ENCODE measurements at regions not wholly inside any gene's neighbourhood (a gene's known extent, or its start where the extent isn't known, plus 50 kb on each side); places are given as distances from the start of the nearest gene placed in this dataset.

DNA sequence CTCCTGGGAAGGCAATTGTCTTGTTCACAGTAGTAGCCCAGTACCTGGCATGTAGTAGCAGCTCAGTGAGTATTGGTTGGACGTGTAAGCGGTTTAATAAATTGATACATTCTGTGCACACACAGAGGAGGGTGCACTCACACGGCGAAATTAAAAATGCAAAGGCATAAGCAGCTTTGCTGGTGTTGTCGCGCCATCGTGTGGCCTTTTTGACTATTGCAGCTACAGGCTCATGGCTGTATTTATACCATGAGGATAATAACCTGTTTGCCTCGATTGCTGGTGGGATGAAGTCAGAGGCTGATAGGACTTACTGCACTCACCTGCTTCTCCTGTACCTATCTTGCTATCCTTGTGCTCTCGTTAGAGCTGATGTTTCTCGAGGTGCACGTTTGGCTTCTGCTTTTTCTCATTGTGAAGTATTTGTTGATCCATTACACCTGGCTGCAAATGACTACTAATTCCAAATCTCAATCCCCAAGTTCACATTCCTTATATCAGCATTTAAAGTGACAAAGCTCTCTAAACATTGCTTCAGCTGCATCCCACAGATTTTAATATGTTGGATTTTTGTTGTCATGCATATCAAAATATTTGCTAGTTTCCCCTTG, 61.5 kb downstream of the TBXT start:
- DNase-seq, result peak; percentile 59

DNA sequence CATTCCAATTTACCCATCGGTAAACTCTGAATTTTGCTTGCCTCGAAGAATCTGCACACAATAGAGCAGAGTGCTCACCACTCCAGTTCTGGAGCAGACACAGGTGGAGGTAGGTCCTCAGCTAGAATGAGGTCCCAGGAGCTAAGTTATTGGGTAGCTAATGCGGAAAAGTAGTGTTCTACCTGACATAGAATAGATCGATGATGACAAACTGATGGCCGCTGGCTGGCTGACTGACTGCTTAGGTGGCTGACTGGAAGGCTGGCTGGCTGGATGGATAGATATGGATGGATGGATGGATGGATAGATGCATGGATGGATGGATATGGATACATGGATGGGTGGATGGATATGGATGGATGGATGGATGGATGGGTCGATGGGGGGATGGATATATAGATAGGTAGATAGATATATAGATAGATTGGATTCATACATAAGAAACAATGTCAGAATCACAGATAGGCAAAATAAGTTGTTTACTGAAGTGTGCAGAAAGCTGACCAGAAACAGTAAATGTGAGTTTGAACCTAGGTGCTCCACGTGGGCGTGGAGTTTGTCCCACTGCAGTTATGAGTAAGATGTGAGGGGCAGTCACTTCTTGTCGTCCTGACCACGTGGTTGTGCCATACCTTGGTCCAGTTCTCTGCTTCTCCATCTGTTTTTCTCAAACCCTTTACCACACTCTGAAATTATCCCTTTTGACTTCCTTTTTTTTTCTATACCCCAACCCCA, 62.1 kb downstream of the TBXT start:
- no peak for DNase-seq

DNA sequence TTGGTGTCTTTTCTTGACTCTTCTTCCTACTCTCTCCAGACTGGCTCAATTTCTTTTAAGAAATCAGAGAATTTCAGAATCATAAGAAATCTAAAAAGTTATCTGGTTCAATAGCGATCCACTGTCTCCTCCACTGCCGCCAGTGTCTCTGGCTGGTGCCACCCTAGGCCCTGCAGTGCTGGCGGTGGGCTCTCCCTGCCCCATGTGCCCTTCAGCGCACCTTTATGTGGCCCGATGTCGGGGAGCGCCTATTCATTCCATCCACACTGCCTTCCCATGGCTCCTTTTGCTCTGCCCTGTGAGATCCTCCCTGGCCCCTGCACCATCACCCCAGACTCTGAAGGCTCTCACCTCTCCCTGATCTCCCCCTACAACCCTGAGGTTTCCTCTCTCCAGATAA, 62.8 kb downstream of the TBXT start:
- DNase-seq, result no peak

DNA sequence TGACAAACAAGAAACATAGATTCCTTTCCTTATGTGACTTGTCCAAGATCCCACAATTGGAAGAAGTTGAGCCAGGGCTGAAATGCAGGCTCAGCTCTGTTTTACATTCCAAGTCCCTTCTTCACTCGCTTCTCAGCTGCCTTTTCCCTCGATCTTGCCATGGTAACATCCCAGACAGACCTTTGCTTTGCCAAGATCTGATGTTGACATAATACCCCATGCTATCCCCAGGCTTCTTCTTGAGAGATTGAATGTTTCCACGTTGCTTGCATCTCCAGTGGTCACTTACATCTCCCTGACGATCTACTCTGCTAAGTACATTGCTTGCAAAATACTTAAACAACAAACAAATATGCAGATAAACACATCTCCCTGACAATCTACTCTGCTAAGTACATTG, 63.5 kb downstream of the TBXT start:
- no peak for DNase-seq

DNA sequence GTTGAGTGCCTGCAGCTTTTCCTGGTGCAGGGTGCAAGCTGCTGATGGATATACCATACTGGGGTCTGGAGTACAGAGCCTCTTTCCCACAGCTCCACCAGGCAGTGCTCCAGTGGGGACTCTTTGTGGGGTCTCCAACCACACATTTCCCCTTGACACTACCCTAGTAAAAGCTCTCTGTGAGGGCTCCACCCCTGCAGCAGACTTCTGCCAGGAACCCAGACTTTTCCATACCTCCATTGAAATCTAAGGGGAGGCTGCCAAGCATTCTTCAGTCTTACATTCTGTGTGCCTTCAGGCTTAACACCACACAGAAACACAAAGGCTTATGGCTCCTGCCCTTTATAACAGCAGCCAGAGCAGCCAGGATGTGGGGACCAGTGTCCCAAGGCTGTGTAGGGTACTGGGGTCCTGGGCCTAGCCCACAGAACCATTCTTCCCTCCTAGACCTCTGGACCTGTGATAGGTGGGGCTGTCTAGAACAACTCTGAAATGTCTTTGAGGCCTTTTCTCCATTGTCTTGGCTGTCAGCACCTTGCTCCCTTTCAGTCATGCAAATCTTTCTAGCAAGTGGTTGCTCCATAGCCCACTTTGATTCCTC, 65.7 kb downstream of the TBXT start:
- DNase-seq, result no peak

DNA sequence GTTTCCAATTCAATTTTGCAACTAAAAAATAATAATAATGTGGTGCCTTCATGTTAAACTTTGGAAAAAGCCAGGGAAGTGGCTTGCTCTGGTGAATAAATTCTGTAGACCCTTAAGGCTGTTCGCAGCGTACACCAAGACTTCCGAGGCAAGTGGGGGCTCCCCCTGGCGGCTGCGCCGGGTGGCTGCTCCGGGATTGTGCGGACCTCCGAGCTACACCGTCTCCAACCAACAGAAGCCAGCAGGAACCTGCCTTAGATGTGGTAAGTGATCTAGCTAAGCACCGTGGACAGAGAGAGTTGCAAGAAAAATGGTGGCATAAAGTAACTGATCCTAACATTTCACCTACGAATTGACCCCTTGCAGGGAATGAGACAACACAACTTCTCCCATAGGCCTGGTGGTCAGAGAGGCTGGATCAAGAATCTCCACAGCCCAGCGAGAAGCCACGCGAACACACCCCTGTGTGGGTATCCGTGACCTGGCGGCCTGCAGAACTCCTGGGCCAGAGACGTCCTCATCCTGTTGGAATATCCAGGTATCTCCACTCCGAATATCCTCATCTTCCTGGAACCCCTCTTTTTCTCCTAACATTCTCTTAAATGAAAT, 69.6 kb downstream of the TBXT start:
- no peak for DNase-seq

DNA sequence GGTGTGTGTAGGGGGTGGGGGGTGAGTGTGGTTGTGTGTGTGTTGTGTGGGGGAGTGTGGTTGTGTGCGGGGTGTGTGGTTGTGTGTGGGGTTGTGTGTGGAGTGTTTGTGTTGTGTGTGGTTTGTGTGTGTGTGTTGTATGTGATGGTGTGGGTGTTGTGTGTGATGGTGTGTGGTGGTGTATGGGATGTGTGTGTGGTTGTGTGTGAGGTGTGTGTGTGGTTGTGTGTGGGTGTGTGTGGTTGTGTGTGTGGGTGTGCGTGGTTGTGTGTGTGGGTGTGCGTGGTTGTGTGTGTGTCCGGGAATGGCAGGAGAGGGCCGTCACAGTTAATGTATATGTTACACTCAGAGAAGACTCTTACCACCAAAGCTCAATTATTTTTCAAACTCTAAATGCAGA, 79.8 kb downstream of the TBXT start:
- no peak for DNase-seq

DNA sequence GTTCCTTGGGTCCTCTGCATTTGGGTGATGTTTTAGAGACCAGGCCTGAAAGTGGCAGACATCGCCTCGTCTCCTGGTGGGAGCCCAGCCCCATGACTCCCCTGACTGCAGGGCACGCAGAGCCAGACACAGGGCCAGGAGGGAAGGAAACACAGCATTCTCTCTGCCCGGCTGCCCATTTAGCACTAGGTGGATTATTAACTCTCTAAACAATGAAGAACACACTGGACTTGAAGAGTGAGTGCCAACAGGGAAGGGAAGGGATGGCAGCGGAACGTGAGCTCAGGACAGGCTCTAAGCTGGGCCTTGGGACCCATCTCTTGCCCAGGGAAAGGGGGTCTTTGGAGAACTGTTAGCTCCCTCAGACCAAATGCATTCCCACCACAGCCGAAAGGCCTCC, 80.4 kb downstream of the TBXT start:
- DNase-seq, result no peak

DNA sequence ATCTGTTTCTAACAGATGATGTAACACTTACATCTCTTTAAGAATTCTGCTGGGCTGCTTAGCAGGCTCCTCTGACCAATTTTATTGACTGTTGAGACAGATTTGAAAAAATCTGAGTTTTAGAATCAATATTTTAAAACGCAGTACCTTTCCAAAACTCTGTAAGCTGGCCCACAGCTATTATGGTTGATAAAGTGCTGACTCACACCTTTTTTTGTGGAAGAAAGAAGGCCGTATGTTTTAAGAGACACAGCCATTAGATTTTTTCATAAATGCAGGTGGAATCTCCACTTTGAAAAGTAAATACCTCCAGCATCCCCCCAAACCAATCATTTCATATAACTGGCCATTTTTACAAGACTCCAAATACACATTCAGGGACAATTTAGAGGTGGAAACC, 82.2 kb downstream of the TBXT start:
- no peak for DNase-seq

DNA sequence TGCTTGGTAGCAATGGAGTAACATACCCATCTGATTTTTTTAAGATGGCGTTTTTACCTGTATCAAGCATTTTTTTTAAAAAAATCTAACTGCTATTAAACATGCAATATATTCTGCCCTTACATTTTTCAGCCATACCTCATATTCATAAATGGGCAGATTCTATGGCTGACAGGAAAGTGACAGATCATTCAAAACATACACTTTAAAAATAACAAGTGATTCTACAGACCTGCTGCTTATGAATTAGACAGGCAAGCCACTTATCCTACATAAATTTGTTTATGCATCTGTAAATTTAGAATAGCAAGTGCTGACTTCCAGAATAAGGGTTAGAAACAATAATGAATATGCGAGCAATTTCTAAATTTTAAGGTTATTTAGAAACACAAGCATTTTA, 82.7 kb downstream of the TBXT start:
- no peak for DNase-seq

DNA sequence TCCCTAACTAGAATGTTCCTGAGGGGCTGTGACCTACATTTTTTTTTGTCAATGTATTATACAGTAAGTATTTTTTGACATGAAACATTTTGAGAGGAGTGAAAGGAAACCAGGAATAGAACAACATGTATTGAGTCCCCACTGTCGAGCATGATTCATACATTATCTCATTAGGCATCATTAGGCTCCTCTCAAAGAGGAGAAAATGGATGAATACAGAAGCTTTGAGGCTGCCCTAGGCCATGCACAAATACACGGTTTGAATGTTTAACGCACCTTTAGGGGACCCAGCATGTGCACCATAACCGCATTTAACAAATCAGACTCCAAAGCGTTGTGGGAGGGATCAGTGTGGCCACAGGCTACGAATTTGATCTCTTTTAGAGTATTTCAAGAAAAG, 87.8 kb downstream of the TBXT start:
- DNase-seq, result no peak

DNA sequence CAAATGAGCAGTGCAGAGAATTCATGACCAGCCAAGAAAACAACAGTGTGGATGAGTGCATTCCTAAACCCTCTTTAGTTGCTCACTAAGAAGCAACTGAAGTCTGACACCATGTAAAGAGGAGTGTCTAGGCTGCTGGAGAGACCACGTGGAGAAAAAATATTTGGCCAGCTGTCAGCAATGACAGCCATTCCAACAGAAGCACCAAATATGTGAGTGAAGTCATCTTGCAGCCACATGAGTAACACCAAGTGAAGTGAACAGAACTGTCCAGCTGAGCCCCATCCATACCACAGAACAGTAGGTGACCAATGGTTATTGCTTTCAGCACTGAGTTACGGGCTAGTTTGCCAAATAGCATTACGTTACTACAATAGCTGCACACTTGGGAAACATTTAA, 89.4 kb downstream of the TBXT start:
- DNase-seq, result no peak

DNA sequence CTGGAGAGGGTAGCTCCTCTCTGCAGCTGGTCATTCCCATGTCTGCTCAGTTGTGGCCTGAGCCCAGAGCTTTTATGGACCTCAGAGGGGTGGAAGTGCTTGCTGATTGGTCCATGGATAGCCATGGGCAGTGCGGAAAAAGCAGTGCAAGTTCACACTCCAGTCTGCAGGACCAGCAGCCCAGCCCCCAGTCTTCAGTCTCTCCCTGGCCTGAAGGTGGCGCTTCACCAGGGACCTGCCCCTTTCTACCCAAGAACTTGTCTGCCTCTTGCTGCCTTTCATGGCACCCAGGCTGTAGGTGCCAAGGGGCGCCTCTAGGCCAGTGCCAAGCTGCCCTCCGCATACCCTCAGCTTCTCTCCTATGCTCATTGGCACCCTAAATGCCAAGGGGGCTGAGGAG, 91.0 kb downstream of the TBXT start:
- no peak for DNase-seq

DNA sequence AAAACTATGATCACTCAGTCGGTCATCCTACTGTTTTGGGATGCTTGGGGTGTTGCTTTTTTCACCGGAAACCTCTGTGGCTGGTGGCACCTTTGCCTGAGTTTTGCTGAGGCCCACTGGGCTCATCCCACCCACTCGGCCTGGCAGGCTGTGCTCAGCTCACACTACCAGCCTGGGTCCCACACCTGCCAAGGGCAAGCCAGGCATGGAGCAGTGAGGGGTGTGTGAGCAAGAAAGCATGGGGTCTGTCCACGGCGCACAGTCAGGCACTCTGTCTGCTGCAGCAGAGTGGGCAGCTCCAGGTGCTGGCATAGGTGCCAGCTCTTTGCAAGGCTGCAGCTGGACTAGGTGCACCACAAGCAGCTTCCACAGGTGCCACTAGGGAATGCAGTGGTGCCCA, 91.7 kb downstream of the TBXT start:
- no peak for DNase-seq

DNA sequence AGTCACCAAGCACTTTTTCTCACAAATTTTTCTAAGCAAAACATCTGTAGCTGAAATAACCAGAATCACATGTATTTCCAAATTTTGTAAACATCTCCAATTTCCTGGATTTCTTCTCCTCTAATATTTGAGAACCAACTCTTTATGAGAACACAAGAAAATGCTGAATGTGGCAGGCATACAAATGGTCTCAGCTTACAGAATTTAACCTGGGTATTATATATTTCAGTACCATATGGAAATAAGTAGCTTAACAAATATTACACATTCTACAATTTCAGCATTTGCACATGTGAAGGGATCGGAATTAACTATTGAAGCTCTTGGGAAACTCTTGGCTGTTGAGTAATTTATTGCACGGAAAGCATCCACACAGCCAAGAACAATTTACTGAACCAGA, 92.5 kb downstream of the TBXT start:
- DNase-seq, result no peak

DNA sequence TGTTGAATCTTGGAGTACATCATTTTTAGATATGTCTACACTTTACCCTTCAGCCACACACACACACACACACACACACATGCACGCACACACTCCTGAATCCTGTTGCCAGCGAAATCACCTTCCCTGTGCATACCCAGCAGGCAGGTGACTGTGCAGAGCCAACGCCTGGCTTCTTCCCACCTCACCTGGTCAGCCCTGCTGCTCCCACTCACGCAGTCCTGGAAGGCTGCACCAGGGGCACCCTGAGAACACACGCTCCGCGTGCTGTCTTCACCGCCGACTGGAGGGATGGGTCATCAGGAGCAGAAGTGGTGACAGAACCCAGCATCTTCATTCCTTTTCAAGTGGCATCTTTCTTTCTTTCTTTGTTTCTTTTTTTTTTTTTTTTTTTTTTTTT, 94.6 kb downstream of the TBXT start:
- no peak for DNase-seq

DNA sequence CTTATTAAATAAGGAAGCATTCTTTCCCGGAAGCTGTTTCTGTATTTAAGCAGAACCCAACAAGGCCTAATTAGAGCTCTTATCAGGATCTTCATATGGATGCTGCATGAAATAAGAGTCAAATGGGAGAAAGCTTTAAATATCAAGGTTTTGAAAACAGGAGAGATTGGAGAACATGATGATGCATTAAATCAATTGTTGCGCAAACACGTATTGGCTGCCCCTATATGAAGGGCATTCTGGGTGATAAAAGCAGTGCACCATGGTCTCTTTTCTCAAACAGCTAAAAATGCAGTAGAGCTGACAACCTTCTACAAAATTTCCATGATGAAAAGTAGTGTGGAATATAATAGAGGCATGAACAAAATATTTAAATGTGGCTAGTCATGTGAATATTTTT, 98.9 kb downstream of the TBXT start:
- no peak for DNase-seq

DNA sequence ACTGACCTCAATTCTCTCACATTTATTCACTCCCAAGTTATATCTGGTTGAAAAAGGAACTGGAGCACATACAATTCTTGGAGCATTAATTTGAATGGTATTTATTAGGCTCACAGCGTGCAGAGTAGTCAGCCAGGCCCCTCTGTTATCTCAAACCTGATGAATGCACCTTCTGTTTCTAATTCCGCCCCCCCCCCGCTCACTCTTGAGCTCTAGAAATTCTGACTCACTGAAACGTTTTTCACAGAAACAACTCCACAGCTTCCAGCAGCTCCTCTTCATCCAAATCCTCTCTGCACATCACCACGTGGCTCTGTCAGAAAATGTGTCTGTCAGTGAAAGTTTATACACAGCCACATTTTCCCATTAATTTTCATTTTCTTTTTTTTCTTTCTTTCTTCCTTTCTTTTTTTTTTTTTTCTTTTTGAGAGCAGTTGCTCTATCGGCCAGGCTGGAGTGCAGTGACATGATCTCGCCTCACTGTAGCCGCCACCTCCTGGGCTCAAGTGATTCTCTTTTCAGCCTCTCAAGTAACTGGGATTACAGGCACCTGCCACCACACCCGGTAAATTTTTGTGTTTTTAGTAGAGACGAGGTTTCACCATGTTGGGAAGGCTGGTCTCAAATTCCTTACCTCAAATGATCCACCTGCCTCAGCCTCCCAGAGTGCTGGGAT, 109.4 kb downstream of the TBXT start:
- peak; percentile 37 for DNase-seq

DNA sequence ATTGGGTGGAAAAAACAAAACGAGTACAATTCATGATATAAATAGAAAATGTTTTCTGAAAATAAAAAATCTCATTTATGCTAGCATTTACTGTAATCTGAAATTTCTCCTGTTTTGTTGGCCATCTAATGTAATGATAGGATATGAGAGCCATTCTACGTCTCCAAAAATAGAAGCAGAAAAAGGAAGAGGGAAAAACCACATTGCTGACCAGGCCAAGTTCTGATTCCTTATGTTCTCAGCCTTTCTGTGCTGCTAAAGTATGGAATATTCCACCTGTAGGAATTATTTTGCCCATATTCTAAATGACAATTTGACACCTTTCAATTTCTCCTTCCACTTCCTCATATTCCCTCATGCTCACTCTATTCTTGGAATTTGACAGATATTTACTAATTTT, 110.2 kb downstream of the TBXT start:
- no peak for DNase-seq

DNA sequence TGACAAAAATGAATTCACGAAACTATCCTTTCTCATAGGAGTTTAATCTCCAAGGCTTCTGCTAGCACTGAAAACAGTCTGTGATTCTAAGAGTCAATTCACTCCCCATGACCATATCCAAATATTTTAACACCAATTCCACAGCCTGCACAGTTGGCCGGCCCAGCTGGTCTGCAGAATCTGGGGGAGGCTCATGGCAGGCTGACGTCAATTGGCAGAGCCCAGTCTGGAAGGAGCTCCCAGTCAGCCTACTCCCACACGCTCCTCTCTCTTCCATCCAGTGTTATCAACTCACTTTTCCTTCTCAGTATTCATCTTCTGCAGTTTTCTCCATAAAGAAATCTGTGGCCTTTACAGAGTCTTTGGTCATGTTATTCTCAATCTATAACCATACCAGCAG, 111.0 kb downstream of the TBXT start:
- DNase-seq, result no peak

DNA sequence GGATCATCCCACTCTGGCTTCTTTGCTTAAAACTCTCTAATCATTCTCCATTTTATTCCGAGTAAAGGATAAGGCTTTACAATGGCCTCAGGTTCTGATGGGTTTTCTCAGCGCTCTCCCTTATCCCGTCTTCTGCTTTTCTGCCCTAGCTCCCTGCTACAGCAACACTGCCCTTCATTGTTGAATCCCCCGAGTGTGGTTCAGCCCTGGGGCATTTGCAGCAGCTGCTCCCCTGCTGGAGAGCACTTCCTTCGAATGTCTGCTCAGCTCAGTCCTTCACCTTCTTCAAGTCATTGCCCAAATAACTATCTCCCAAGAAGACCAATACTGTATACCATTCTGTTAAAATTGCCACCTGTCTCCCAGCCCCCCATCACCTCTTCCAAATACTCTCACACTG, 111.8 kb downstream of the TBXT start:
- DNase-seq, result no peak

DNA sequence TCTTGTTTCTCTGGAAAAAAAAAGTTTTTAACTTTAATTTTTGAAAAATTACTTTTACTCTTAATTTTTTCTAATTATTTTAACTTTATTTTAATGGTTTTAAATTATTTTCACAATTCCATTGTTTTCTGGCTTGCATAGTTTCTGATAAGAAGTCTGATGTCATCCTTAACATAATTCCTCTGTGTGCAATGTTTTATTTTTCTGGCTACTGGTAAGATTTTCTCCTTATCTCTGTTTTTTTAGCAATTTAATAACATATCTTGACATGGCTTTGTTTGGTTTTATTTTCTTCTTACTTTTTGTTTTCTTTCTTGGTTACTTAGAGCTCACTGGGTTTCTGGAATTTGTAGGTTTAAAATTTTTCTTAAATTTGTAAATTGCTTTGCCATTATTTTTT, 114.8 kb downstream of the TBXT start:
- no peak for DNase-seq

DNA sequence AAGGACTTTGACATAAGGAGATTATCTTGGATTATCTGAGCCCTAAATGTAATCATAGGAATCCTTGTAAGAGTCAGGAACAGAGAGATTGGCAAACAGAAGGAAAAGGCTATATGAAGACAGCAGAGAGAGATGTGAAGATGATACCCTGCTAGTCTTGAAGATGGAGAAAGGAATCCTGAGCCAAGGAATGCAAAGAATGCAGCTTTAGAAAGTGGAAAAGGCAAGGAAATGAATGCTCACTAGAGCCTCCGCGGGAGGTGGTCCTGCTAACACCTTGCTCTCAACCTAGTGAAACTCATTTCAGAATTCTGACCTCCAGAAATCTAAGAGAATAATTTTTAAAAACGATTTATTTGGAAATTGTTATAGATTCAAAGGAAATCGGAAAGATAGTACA, 117.1 kb downstream of the TBXT start:
- no peak for DNase-seq

DNA sequence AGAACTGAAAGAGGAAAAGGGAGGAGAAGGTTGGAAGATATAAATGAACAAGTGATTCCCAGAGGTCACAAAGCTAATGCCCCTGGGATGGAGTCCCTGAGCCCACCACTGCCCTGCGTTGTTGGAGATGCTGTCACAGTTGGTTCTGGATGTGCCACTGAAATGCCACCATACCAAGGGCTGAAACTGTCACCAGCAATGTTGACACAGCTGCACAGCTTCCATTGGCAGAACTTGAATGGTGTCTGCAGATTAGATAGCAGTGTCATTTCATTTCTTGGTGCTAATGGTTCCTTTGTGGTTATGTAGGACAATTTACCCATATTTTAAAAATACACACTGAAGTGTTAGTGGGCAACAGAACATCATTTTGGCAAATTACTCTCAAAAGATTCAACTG, 120.7 kb downstream of the TBXT start:
- no peak for DNase-seq
